Ishikawa (cell line): ENCODE measurements at regions not wholly inside any gene's neighbourhood (a gene's known extent, or its start where the extent isn't known, plus 50 kb on each side); places are given as distances from the start of the nearest gene placed in this dataset.

ENCODE experiments used
- CEBPB ChIP-seq: IDR thresholded peaks from 2 replicates; pipeline ENCODE4 v1.6.1; 2012
- CREB1 ChIP-seq: IDR thresholded peaks from 2 replicates; pipeline ENCODE4 v1.6.1; 2012; ENCODE audit warnings: low read depth
- EGR1 ChIP-seq: IDR thresholded peaks from 2 replicates; pipeline ENCODE4 v1.6.1; 2012
- EP300 ChIP-seq: IDR thresholded peaks from 2 replicates; pipeline ENCODE4 v1.6.1; 2012; ENCODE audit warnings: borderline replicate concordance
- FOXM1 ChIP-seq: IDR thresholded peaks from 2 replicates; pipeline ENCODE4 v1.6.1; 2012; ENCODE audit warnings: low read depth, borderline replicate concordance
- MAX ChIP-seq: IDR thresholded peaks from 2 replicates; pipeline ENCODE4 v1.6.1; 2012
- NFIC ChIP-seq: IDR thresholded peaks from 2 replicates; pipeline ENCODE4 v1.6.1; 2012
- RAD21 ChIP-seq: IDR thresholded peaks from 2 replicates; pipeline ENCODE4 v1.6.1; 2012; ENCODE audit warnings: low read depth
- TAF1 ChIP-seq: IDR thresholded peaks from 2 replicates; pipeline ENCODE4 v1.6.1; 2012; ENCODE audit warnings: low read depth, mild to moderate bottlenecking
- TCF12 ChIP-seq: IDR thresholded peaks from 2 replicates; pipeline ENCODE4 v1.6.1; 2012; ENCODE audit warnings: low read depth
- TEAD4 ChIP-seq: IDR thresholded peaks from 2 replicates; pipeline ENCODE4 v1.6.1; 2012
- YY1 ChIP-seq: IDR thresholded peaks from 2 replicates; pipeline ENCODE4 v1.6.1; 2012; ENCODE audit warnings: low read depth
- ZBTB7A ChIP-seq: IDR thresholded peaks from 2 replicates; pipeline ENCODE4 v1.6.1; 2012; ENCODE audit warnings: low read depth
- TF ChIP-seq, protein P1 (sequence below): IDR thresholded peaks from 2 replicates; pipeline ENCODE4 v1.6.1; 2012; ENCODE audit warnings: low read depth, mild to moderate bottlenecking
- TF ChIP-seq, protein P2 (sequence below): IDR thresholded peaks from 2 replicates; pipeline ENCODE4 v1.6.1; 2012

GRCh38 chr1:36654586-36654985, 171.9 kb upstream of the CSF3R start:
- TF ChIP-seq TAF1 (no peak), MAX (no peak), YY1 (no peak), NFIC (no peak), FOXM1 (no peak), CEBPB (no peak), TEAD4 (no peak), RAD21 (no peak), ZBTB7A (no peak), EP300 (no peak), EGR1 (no peak), TCF12 (no peak), CREB1 (no peak)
- TF ChIP-seq, protein P1, sequence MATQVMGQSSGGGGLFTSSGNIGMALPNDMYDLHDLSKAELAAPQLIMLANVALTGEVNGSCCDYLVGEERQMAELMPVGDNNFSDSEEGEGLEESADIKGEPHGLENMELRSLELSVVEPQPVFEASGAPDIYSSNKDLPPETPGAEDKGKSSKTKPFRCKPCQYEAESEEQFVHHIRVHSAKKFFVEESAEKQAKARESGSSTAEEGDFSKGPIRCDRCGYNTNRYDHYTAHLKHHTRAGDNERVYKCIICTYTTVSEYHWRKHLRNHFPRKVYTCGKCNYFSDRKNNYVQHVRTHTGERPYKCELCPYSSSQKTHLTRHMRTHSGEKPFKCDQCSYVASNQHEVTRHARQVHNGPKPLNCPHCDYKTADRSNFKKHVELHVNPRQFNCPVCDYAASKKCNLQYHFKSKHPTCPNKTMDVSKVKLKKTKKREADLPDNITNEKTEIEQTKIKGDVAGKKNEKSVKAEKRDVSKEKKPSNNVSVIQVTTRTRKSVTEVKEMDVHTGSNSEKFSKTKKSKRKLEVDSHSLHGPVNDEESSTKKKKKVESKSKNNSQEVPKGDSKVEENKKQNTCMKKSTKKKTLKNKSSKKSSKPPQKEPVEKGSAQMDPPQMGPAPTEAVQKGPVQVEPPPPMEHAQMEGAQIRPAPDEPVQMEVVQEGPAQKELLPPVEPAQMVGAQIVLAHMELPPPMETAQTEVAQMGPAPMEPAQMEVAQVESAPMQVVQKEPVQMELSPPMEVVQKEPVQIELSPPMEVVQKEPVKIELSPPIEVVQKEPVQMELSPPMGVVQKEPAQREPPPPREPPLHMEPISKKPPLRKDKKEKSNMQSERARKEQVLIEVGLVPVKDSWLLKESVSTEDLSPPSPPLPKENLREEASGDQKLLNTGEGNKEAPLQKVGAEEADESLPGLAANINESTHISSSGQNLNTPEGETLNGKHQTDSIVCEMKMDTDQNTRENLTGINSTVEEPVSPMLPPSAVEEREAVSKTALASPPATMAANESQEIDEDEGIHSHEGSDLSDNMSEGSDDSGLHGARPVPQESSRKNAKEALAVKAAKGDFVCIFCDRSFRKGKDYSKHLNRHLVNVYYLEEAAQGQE = no peak
- TF ChIP-seq, protein P2, sequence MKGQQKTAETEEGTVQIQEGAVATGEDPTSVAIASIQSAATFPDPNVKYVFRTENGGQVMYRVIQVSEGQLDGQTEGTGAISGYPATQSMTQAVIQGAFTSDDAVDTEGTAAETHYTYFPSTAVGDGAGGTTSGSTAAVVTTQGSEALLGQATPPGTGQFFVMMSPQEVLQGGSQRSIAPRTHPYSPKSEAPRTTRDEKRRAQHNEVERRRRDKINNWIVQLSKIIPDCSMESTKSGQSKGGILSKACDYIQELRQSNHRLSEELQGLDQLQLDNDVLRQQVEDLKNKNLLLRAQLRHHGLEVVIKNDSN = no peak

DNA sequence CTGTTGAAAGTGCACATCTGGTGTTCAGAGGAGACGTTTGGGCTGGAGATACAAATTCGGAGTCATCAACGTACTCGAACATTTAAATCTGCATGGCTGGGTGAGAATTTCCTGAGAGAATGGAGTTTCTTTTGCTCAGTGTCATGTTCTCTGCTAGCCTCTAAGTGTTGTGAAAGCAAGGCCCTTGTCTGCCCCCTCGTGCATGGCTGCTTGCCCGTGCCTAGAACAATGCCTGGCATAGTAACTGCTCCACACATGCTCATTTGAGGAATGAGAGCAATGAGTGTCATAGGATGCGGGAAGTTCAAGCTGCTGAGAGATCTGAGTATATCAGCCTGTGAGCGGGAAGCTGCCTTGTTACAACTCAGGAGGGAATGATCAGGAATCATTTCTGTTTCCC, 171.1 kb upstream of the CSF3R start:
- no peak for TF ChIP-seq EGR1
- TF ChIP-seq, protein P2 = no peak
- TF ChIP-seq CREB1 = no peak
- no peak for TF ChIP-seq NFIC
- no peak for TF ChIP-seq TCF12
- no peak for TF ChIP-seq CEBPB
- no peak for TF ChIP-seq TEAD4
- TF ChIP-seq, protein P1 = no peak
- no peak for TF ChIP-seq EP300
- TF ChIP-seq TAF1 = no peak
- no peak for TF ChIP-seq YY1
- TF ChIP-seq RAD21 = no peak
- TF ChIP-seq MAX = no peak
- TF ChIP-seq FOXM1 = no peak

DNA sequence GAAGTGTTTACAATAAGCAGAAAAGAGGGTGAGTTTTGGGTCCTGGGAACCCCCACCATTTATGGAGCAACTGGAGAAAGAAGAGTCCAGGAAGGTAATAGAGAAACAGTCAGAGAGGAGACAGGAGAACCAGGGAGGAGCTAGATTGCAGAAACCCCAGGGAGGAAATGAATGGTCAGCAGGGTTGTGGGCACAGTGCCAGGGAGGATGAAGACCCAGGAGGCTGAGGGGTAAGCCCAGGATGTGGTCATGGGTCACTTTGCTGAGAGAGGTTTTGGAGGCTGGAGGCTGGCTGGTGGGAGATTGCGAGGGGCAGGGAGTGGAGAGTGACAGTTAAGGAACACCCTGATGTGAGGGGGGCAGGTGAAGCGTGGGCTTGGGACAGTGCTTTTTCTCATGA, 169.9 kb upstream of the CSF3R start:
- TF ChIP-seq ZBTB7A (no peak), CREB1 (no peak)
- TF ChIP-seq, protein P1 = no peak

DNA sequence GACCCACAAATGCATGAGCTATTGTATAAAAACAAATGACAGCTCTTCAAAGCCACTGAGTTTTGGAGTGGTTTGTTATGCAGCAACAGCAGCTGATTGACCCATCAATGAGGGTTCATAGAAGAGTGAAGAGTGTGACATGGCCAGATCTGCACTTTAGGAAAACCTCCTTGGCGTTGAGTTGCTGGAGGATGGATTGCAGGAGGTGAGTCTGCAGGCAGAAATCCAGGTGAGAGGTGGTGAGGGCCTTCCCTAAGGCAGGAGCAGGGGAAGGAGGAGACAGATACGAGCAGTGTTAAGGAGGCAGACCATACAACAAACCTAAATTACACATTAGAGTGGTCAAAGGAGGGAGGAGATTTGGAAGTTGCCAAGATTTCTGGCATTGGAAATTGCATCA, 169.3 kb upstream of the CSF3R start:
- TF ChIP-seq CREB1 = no peak
- no peak for TF ChIP-seq FOXM1
- no peak for TF ChIP-seq YY1
- TF ChIP-seq TCF12 = no peak
- no peak for TF ChIP-seq EGR1
- no peak for TF ChIP-seq EP300

DNA sequence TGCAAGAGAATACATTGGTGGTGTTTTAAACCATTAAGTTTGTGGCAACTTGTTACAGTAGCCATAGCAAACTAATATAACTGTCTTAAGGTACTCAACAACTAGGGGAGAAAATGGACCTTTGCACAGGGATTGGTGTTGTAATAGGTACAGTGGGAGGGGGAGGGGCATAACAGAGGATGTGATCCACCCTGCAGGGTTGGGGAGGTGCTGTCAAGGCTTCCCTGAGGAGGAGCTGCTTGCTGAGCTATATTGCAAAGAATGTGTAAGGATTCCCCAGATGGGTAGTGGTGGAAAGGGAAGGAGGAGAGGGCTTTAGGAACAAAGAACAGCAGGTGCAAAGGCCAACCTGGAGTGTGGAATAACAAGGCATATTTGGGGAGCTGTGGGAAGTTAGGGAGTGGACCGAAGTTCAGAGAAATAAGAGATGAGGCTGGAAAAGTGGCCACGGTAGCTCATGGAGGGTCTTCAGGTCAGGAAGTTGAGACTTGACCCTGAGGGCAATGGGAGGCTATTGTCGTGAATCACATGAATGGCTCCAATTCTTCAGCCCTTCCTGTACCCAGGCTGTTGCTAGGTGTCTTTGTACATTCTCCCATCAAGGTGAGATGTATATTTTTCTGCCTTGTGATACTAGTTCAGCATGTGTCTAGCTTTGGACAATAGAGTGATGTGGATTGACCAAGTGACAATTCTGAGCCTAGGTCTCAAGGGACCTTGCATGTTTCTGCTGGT, 168.6 kb upstream of the CSF3R start:
- no peak for TF ChIP-seq ZBTB7A
- no peak for TF ChIP-seq CREB1
- no peak for TF ChIP-seq YY1
- no peak for TF ChIP-seq TAF1
- TF ChIP-seq TEAD4 = no peak
- TF ChIP-seq TCF12 = no peak
- no peak for TF ChIP-seq NFIC
- TF ChIP-seq, protein P1 = no peak
- TF ChIP-seq MAX = no peak
- TF ChIP-seq RAD21 = no peak
- TF ChIP-seq EP300 = no peak
- TF ChIP-seq FOXM1 = no peak
- no peak for TF ChIP-seq EGR1
- no peak for TF ChIP-seq CEBPB
- TF ChIP-seq, protein P2 = no peak
